ENCODE measurements at regions not wholly inside any gene's neighbourhood (a gene's known extent, or its start where the extent isn't known, plus 50 kb on each side); places are given as distances from the start of the nearest gene placed in this dataset.

- in situ Hi-C loops (cut with MboI; ENCODE audit: low sequenced_read_pairs): no loop called here
- Histone ChIP-seq H3K27me3 (ENCODE audit: low read depth) (no peaks in the 10 kb centered on the region), H3K9me3 (no peaks in the 10 kb centered on the region), H3K36me3 (replicated peaks) (no peaks in the 10 kb centered on the region), H3K4me1 (no peaks in the 10 kb centered on the region), H3K4me3 (no peak overlapping the region)
- DNase-seq (ENCODE audit: low spot score in 2 of 2): no peak
Measured at GRCh38 chrX:21056622-21057021, 317.6 kb upstream of the CNKSR2 start.

- no peaks in the 10 kb centered on the region for H3K36me3 ChIP-seq (replicated peaks)
- peak; percentile 15 to 53 for DNase-seq (ENCODE audit: low spot score in 2 of 2)
- no peaks in the 10 kb centered on the region for H3K9me3 ChIP-seq
- no peak overlapping the region for H3K4me3 ChIP-seq
- in situ Hi-C loops (cut with MboI; ENCODE audit: low sequenced_read_pairs): no loop called here
- H3K4me1 ChIP-seq: no peaks in the 10 kb centered on the region; the same call in 1 of the 2 replicates
- H3K27me3 ChIP-seq (ENCODE audit: low read depth): no peaks in the 10 kb centered on the region
Measured at GRCh38 chrX:21047034-21047455, 327.2 kb upstream of the CNKSR2 start.

DNA sequence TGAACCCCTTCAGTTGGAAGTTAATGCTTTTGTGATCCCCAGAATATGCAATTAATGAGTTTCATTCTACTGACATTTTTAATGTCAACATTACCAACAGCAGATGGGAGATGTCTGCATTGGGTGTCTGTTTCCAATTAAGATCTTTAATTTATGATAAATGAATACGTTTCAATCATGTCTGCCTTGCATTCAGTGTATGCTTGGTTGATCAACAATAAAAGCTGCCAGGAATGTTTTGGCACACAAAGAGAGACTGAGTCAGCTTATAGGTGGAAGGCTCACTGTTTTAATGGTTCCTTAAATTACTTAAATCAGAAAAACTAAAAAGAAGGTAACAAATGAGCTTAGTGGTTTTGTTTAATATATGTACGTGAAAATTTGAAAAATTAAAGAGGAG is 359.9 kb upstream of the CNKSR2 start:
- no peak for DNase-seq (ENCODE audit: low spot score in 2 of 2)
- Histone ChIP-seq H3K4me1 (no peaks in the 10 kb centered on the region), H3K36me3 (replicated peaks) (no peaks in the 10 kb centered on the region), H3K27me3 (ENCODE audit: low read depth) (no peaks in the 10 kb centered on the region), H3K4me3 (no peak overlapping the region), H3K9me3 (no peaks in the 10 kb centered on the region)
- in situ Hi-C loops (cut with MboI; ENCODE audit: low sequenced_read_pairs): no loop called here

DNA sequence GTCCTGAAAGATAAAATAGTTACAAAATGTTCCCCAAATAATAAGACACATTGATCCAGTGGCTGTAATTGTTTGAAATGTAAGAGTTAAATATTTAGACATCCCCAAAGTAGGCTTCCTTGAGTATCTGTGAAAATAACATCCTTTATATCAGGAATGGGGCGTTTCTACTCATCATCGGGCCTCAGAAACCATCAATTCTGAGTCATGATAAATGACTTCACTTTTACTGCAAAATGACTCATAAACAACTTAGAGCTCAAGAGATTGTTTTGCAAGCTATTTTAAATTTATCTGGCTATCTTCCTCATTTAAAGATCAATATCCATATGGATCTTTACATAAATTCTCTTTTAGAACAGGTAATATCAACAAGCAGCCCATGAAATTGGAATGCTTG is 369.4 kb upstream of the CNKSR2 start:
- H3K27me3 ChIP-seq (ENCODE audit: low read depth): no peaks in the 10 kb centered on the region
- no peaks in the 10 kb centered on the region for H3K4me1 ChIP-seq
- H3K9me3 ChIP-seq: no peaks in the 10 kb centered on the region
- in situ Hi-C loops (cut with MboI; ENCODE audit: low sequenced_read_pairs): no loop called here
- no peak for DNase-seq (ENCODE audit: low spot score in 2 of 2)
- no peaks in the 10 kb centered on the region for H3K36me3 ChIP-seq (replicated peaks)
- no peak overlapping the region for H3K4me3 ChIP-seq

GRCh38 chrX:20995829-20996228 is 378.4 kb upstream of the CNKSR2 start:
- no peaks in the 10 kb centered on the region for H3K36me3 ChIP-seq (replicated peaks)
- H3K27me3 ChIP-seq (ENCODE audit: low read depth): no peaks in the 10 kb centered on the region
- in situ Hi-C loops (cut with MboI; ENCODE audit: low sequenced_read_pairs): no loop called here
- H3K4me1 ChIP-seq: no peaks in the 10 kb centered on the region
- H3K4me3 ChIP-seq: no peak overlapping the region
- no peak for DNase-seq (ENCODE audit: low spot score in 2 of 2)
- no peaks in the 10 kb centered on the region for H3K9me3 ChIP-seq

- no peak overlapping the region for H3K4me3 ChIP-seq
- no peaks in the 10 kb centered on the region for H3K36me3 ChIP-seq (replicated peaks)
- H3K27me3 ChIP-seq (ENCODE audit: low read depth): no peaks in the 10 kb centered on the region
- no peaks in the 10 kb centered on the region for H3K9me3 ChIP-seq
- DNase-seq (ENCODE audit: low spot score in 2 of 2): no peak
- in situ Hi-C loops (cut with MboI; ENCODE audit: low sequenced_read_pairs): no loop called here
- H3K4me1 ChIP-seq: no peaks in the 10 kb centered on the region; the same call in 1 of the 2 replicates
Measured at GRCh38 chrX:20989361-20989760, 384.9 kb upstream of the CNKSR2 start.

GRCh38 chrX:20988804-20989203 is 385.4 kb upstream of the CNKSR2 start:
- in situ Hi-C loops (cut with MboI; ENCODE audit: low sequenced_read_pairs): no loop called here
- H3K36me3 ChIP-seq (replicated peaks): no peaks in the 10 kb centered on the region
- peaks cover 5% of the 10 kb centered on the region; the same call in 1 of the 2 replicates for H3K4me1 ChIP-seq
- H3K9me3 ChIP-seq: no peaks in the 10 kb centered on the region
- H3K27me3 ChIP-seq (ENCODE audit: low read depth): no peaks in the 10 kb centered on the region
- no peak for DNase-seq (ENCODE audit: low spot score in 2 of 2)
- no peak overlapping the region for H3K4me3 ChIP-seq

GRCh38 chrX:20988118-20988517 is 386.1 kb upstream of the CNKSR2 start:
- Histone ChIP-seq H3K4me1 (peaks cover 7% of the 10 kb centered on the region; the same call in 1 of the 2 replicates), H3K27me3 (ENCODE audit: low read depth) (no peaks in the 10 kb centered on the region), H3K36me3 (replicated peaks) (no peaks in the 10 kb centered on the region), H3K4me3 (no peak overlapping the region), H3K9me3 (no peaks in the 10 kb centered on the region)
- DNase-seq (ENCODE audit: low spot score in 2 of 2): no peak
- in situ Hi-C loops (cut with MboI; ENCODE audit: low sequenced_read_pairs): no loop called here

DNA sequence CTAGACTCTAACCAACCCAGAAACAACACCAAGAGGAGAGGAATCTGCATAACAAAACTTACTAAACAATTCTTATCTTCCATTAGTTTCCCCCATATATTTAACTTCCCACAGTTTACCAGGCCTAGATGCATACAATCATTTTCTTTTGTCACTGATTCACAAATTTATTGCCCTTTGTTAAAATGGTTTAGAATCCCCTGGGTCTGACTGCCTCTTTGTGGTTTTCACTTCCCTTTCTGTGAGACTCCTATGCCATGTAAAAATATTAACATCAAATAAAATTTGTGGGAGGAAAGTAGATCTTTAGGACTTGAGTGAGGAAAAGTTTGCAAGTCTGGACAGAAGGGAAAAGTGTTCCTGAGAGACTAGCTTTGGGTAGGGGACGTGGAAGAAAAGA is 393.8 kb upstream of the CNKSR2 start:
- Histone ChIP-seq H3K9me3 (no peaks in the 10 kb centered on the region), H3K4me3 (no peak overlapping the region), H3K27me3 (ENCODE audit: low read depth) (no peaks in the 10 kb centered on the region), H3K36me3 (replicated peaks) (no peaks in the 10 kb centered on the region), H3K4me1 (peaks cover 15% of the 10 kb centered on the region)
- in situ Hi-C loops (cut with MboI; ENCODE audit: low sequenced_read_pairs): no loop called here
- peak in 1 of 2 experiments; percentile 18 for DNase-seq (ENCODE audit: low spot score in 2 of 2)

DNA sequence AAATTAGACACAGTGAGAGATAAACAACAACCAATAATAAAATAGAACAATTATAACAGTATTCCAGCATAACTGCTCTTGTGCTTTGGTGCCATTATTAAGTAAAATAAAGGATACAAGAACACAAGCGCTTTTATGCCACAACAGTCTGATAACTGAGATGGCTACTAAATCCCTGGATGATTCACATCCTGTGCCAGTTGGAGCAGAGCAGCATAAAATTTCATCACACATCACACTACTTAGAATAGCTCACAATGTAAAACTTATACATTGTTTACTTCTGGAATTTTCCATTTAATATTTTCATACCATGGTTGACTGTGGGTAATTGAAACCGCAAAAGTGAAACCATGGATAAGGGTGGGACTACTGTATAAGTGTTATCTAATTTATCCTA is 399.9 kb upstream of the CNKSR2 start:
- Histone ChIP-seq H3K36me3 (replicated peaks) (no peaks in the 10 kb centered on the region), H3K9me3 (no peaks in the 10 kb centered on the region), H3K4me1 (peaks cover 8% of the 10 kb centered on the region), H3K4me3 (no peak overlapping the region), H3K27me3 (ENCODE audit: low read depth) (no peaks in the 10 kb centered on the region)
- in situ Hi-C loops (cut with MboI; ENCODE audit: low sequenced_read_pairs): no loop called here
- DNase-seq (ENCODE audit: low spot score in 2 of 2): no peak

DNA sequence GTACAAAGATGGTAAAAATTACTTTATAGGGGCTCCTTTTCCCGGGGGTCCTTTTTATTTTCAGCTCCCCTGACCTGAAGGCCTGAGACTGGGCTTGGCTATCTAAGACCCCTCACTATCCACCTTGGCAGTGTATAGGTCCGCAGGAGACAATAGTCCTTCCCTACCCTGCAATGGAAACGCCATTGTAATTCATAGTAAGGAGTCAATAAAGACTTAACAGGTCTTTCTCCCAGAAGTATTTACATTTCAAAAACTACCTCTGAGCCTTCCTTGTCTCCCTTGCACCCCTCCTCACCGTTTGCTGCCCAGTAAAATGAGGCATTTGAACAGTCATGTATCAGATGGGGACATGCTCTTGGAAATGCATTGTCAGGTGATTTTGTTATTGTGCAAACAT is 401.2 kb upstream of the CNKSR2 start:
- no peaks in the 10 kb centered on the region for H3K36me3 ChIP-seq (replicated peaks)
- in situ Hi-C loops (cut with MboI; ENCODE audit: low sequenced_read_pairs): no loop called here
- H3K27me3 ChIP-seq (ENCODE audit: low read depth): no peaks in the 10 kb centered on the region
- H3K4me1 ChIP-seq: peaks cover 8% of the 10 kb centered on the region
- H3K4me3 ChIP-seq: no peak overlapping the region
- peak; percentile 48 to 81 for DNase-seq (ENCODE audit: low spot score in 2 of 2)
- H3K9me3 ChIP-seq: no peaks in the 10 kb centered on the region

- H3K9me3 ChIP-seq: no peaks in the 10 kb centered on the region
- H3K4me1 ChIP-seq: peaks cover 8% of the 10 kb centered on the region
- in situ Hi-C loops (cut with MboI; ENCODE audit: low sequenced_read_pairs): no loop called here
Measured at GRCh38 chrX:20971250-20971649, 403.0 kb upstream of the CNKSR2 start.

GRCh38 chrX:20969565-20969964 is 404.7 kb upstream of the CNKSR2 start:
- Histone ChIP-seq H3K27me3 (ENCODE audit: low read depth) (no peaks in the 10 kb centered on the region), H3K9me3 (no peaks in the 10 kb centered on the region), H3K4me3 (no peak overlapping the region), H3K4me1 (peaks cover 8% of the 10 kb centered on the region), H3K36me3 (replicated peaks) (no peaks in the 10 kb centered on the region)
- in situ Hi-C loops (cut with MboI; ENCODE audit: low sequenced_read_pairs): no loop called here
- no peak for DNase-seq (ENCODE audit: low spot score in 2 of 2)

More at GRCh38 chrX:20971250-20971649, 403.0 kb upstream of the CNKSR2 start:
- no peak for DNase-seq (ENCODE audit: low spot score in 2 of 2)
- Histone ChIP-seq H3K36me3 (replicated peaks) (no peaks in the 10 kb centered on the region), H3K27me3 (ENCODE audit: low read depth) (no peaks in the 10 kb centered on the region), H3K4me3 (no peak overlapping the region)

DNA sequence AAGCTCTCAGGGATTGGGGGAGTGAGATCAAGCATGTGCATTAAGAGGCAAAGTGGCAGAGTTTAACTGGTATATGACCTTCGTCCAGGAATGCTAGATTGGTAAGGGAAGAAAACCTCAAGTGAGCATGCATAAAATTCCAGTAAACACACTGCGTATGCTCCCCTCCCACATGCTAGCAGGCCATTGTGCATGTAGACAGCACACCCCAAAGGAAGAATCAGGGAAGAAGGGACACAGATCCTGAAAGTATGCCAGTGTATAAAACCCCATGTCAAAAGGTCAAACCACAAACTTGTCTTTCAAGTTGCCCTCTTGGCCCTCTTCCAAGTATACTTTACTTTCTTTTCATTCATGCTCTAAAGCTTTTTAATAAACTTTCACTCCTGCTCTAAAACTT is 405.2 kb upstream of the CNKSR2 start:
- Histone ChIP-seq H3K27me3 (ENCODE audit: low read depth) (no peaks in the 10 kb centered on the region), H3K36me3 (replicated peaks) (no peaks in the 10 kb centered on the region), H3K4me1 (peaks cover 8% of the 10 kb centered on the region), H3K4me3 (no peak overlapping the region), H3K9me3 (no peaks in the 10 kb centered on the region)
- DNase-seq (ENCODE audit: low spot score in 2 of 2): no peak
- in situ Hi-C loops (cut with MboI; ENCODE audit: low sequenced_read_pairs): no loop called here

DNA sequence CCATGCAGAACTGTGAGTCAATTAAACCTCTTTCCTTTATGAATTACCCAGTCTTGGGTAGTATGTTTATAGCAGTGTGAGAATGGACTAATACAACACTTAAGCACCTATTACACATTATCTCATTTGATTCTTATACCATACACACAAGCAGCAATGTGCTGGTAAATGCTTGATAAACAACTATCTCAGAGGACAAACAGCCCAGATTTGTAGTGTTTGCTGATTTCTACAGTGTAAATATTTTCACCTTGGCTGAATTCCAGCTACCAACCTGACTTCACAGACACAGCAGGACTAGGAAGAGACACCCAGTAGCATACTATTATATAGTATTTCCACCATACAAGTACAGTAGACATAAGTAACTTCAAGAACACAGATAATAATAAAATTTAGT is 406.5 kb upstream of the CNKSR2 start:
- H3K36me3 ChIP-seq (replicated peaks): no peaks in the 10 kb centered on the region
- in situ Hi-C loops (cut with MboI; ENCODE audit: low sequenced_read_pairs): no loop called here
- H3K27me3 ChIP-seq (ENCODE audit: low read depth): no peaks in the 10 kb centered on the region
- H3K4me1 ChIP-seq: no peaks in the 10 kb centered on the region
- no peaks in the 10 kb centered on the region for H3K9me3 ChIP-seq
- no peak for DNase-seq (ENCODE audit: low spot score in 2 of 2)
- H3K4me3 ChIP-seq: no peak overlapping the region

Measured in HAP-1 (cell line).